A549 (cell line): ENCODE measurements at regions not wholly inside any gene's neighbourhood (a gene's known extent, or its start where the extent isn't known, plus 50 kb on each side); places are given as distances from the start of the nearest gene placed in this dataset.

ENCODE experiments used
- RAD21 ChIP-seq, 2 experiments: fragments of >200 bp in 1 of 2; sonication (Bioruptor Twin) in 1 of 2; formaldehyde crosslinking in 1 of 2; IDR thresholded peaks in 1 of 2; conservative IDR thresholded peaks in 1 of 2; 2 replicates in 1 of 2; 3 replicates in 1 of 2; pipeline ENCODE4 v1.6.1; 2012 to 2018; ENCODE audit warnings: inconsistent platforms in 1 of 2
- SMC3 ChIP-seq: fragments of >200 bp; sonication (Bioruptor Twin); formaldehyde crosslinking; IDR thresholded peaks from 3 replicates; pipeline ENCODE4 v1.6.1; 2018; ENCODE audit warnings: inconsistent platforms
- TF ChIP-seq, protein P1 (sequence below): fragments of >200 bp; sonication (Bioruptor Twin); formaldehyde crosslinking; IDR thresholded peaks from 3 replicates; pipeline ENCODE4 v1.5.1; 2016
- TF ChIP-seq, protein P2 (sequence below): fragments of 450-650 bp; IDR thresholded peaks from 2 replicates; pipeline ENCODE4 v1.6.1; 2014; ENCODE audit warnings: antibody characterized with exemption

GRCh38 chr7:24158975-24159374, 125.0 kb upstream of the NPY start:
- TF ChIP-seq SMC3 (no peak), RAD21 (conservative IDR thresholded peaks at IDR 0.05 in 1 of 2, IDR thresholded peaks at IDR 0.05 in 1 of 2) (no peak)
- TF ChIP-seq, protein P1, sequence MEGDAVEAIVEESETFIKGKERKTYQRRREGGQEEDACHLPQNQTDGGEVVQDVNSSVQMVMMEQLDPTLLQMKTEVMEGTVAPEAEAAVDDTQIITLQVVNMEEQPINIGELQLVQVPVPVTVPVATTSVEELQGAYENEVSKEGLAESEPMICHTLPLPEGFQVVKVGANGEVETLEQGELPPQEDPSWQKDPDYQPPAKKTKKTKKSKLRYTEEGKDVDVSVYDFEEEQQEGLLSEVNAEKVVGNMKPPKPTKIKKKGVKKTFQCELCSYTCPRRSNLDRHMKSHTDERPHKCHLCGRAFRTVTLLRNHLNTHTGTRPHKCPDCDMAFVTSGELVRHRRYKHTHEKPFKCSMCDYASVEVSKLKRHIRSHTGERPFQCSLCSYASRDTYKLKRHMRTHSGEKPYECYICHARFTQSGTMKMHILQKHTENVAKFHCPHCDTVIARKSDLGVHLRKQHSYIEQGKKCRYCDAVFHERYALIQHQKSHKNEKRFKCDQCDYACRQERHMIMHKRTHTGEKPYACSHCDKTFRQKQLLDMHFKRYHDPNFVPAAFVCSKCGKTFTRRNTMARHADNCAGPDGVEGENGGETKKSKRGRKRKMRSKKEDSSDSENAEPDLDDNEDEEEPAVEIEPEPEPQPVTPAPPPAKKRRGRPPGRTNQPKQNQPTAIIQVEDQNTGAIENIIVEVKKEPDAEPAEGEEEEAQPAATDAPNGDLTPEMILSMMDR, result no peak
- TF ChIP-seq, protein P2, sequence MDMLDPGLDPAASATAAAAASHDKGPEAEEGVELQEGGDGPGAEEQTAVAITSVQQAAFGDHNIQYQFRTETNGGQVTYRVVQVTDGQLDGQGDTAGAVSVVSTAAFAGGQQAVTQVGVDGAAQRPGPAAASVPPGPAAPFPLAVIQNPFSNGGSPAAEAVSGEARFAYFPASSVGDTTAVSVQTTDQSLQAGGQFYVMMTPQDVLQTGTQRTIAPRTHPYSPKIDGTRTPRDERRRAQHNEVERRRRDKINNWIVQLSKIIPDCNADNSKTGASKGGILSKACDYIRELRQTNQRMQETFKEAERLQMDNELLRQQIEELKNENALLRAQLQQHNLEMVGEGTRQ, result no peak
